Gastroesophageal sphincter (tissue), 4 donors: ENCODE measurements at regions not wholly inside any gene's neighbourhood (a gene's known extent, or its start where the extent isn't known, plus 50 kb on each side); places are given as distances from the start of the nearest gene placed in this dataset.

ENCODE experiments used
- ATAC-seq: fragments of 150-250 bp; one replicate; pipeline ENCODE4 v1.9.1; 2016; ENCODE audit warnings: mild to moderate bottlenecking, moderate library complexity
- H3K27ac ChIP-seq, 4 donors: fragments of 200-600 bp; sonication (generic) in 3 of 4; 1 replicate in 3 of 4; 2 replicates in 1 of 4; pipeline ENCODE4 v1.5.1; 2016 to 2019
- H3K27me3 ChIP-seq: fragments of 200-600 bp; sonication (generic); one replicate; pipeline ENCODE4 v1.5.1; 2019
- H3K36me3 ChIP-seq, 2 donors: fragments of 200-600 bp; sonication (generic); one replicate each; pipeline ENCODE4 v1.5.1; 2019; ENCODE audit warnings: control low read depth in 1 of 2
- H3K4me1 ChIP-seq, 3 donors: fragments of 200-600 bp; sonication (generic); 1 replicate in 2 of 3; 2 replicates in 1 of 3; pipeline ENCODE4 v1.5.1; 2016 to 2019; ENCODE audit warnings: control low read depth in 2 of 3
- H3K4me3 ChIP-seq, 2 donors: fragments of 200-600 bp; sonication (generic); one replicate each; pipeline ENCODE4 v1.5.1; 2019; ENCODE audit warnings: mild to moderate bottlenecking in 1 of 2, moderate library complexity in 1 of 2
- H3K9me3 ChIP-seq, 3 donors: fragments of 200-600 bp; sonication (generic); one replicate each; pipeline ENCODE4 v1.5.1; 2017 to 2019; ENCODE audit warnings: control low read depth in 2 of 3
- EP300 ChIP-seq: sonication (generic); formaldehyde crosslinking; IDR thresholded peaks from one replicate; pipeline ENCODE4 v1.6.1; 2017; ENCODE audit warnings: antibody characterized with exemption, mild to moderate bottlenecking
- POLR2A ChIP-seq, 2 donors: fragments of 450-650 bp; IDR thresholded peaks; one replicate each; pipeline ENCODE4 v1.6.1; 2017; ENCODE audit warnings: antibody characterized with exemption in 2 of 2, mild to moderate bottlenecking in 2 of 2, moderate library complexity in 1 of 2
- POLR2AphosphoS5 ChIP-seq: sonication (generic); formaldehyde crosslinking; IDR thresholded peaks from one replicate; pipeline ENCODE4 v1.6.1; 2017; ENCODE audit warnings: antibody characterized with exemption
- WGBS, 2 donors: methylation state at CpG; one replicate each; pipeline ENCODE4 v1.1.5; 2018; ENCODE audit warnings: low coverage in 1 of 2; 5-methylcytosine and 5-hydroxymethylcytosine counted together
- TF ChIP-seq, protein P1 (sequence below), 4 experiments: fragments of 200-600 bp in 2 of 4; fragments of 450-650 bp in 2 of 4; sonication (generic) in 1 of 4; IDR thresholded peaks; one replicate each; pipeline ENCODE4 v1.5.1; 2017 to 2019; ENCODE audit warnings: antibody characterized with exemption in 4 of 4, mild to moderate bottlenecking in 2 of 4, moderate library complexity in 2 of 4

GRCh38 chr4:123893011-123893981, 496.7 kb downstream of the SPRY1 start:
- ATAC-seq, result peak; percentile 75

DNA sequence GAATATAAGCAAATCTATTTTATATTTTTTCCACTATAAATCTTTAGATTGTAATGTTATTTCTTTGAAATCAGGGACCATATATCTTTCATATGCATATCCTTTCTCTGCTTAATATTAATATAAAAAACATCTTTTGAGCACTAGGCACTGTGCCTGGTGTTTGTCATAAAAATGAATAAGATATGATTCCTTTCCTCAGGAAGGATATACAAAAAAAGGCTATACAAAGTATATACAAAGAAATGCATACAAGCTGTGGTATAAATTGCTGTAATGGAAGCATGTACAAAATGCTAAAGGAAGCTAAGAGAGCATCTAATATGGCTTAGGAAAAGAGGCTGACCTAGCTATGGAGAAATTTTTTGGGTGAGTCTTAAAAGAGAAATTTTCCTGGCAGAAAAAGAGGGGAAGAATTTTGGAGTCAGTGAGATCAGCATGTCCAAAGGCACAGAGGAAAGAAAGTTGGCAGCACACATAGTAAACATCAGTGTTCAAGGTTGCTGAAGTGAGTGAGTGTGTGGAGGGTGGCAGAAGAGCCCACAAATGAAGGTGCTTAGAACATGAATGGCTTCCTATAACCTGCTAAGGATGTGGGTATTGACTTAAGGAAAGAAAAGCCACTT, 500.0 kb downstream of the SPRY1 start:
- TF ChIP-seq, protein P1, sequence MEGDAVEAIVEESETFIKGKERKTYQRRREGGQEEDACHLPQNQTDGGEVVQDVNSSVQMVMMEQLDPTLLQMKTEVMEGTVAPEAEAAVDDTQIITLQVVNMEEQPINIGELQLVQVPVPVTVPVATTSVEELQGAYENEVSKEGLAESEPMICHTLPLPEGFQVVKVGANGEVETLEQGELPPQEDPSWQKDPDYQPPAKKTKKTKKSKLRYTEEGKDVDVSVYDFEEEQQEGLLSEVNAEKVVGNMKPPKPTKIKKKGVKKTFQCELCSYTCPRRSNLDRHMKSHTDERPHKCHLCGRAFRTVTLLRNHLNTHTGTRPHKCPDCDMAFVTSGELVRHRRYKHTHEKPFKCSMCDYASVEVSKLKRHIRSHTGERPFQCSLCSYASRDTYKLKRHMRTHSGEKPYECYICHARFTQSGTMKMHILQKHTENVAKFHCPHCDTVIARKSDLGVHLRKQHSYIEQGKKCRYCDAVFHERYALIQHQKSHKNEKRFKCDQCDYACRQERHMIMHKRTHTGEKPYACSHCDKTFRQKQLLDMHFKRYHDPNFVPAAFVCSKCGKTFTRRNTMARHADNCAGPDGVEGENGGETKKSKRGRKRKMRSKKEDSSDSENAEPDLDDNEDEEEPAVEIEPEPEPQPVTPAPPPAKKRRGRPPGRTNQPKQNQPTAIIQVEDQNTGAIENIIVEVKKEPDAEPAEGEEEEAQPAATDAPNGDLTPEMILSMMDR (IDR thresholded peaks at IDR 0.05), result no peak
- TF ChIP-seq POLR2AphosphoS5 (peak; percentile 50), POLR2A (IDR thresholded peaks at IDR 0.05) (no peak), EP300 (no peak)
- ATAC-seq, result peak; percentile 75
- Histone ChIP-seq H3K9me3 (no peaks in the 10 kb centered on the region), H3K36me3 (no peaks in the 10 kb centered on the region), H3K27ac (peak overlapping the region in 3 of 4 donors; percentile 20 to 22 (median 22)), H3K27me3 (no peaks in the 10 kb centered on the region), H3K4me1 (peaks cover 0 to 23% (median 3%) of the 10 kb centered on the region in 3 donors), H3K4me3 (no peak overlapping the region)

More at GRCh38 chr4:123893011-123893981, 496.7 kb downstream of the SPRY1 start:
- no peak overlapping the region for H3K4me3 ChIP-seq
- peak; percentile 72 for TF ChIP-seq POLR2AphosphoS5
- TF ChIP-seq, protein P1 (IDR thresholded peaks at IDR 0.05), result no peak
- peaks cover 0 to 23% (median 3%) of the 10 kb centered on the region in 3 donors for H3K4me1 ChIP-seq
- H3K36me3 ChIP-seq, result no peaks in the 10 kb centered on the region
- 28 to 51% methylated on average over 9 of the region's 9 CpGs for WGBS, 2 donors
- H3K27ac ChIP-seq, result peak overlapping the region in 3 of 4 donors; percentile 21 to 59 (median 58)
- H3K9me3 ChIP-seq, result no peaks in the 10 kb centered on the region
- H3K27me3 ChIP-seq, result no peaks in the 10 kb centered on the region

DNA sequence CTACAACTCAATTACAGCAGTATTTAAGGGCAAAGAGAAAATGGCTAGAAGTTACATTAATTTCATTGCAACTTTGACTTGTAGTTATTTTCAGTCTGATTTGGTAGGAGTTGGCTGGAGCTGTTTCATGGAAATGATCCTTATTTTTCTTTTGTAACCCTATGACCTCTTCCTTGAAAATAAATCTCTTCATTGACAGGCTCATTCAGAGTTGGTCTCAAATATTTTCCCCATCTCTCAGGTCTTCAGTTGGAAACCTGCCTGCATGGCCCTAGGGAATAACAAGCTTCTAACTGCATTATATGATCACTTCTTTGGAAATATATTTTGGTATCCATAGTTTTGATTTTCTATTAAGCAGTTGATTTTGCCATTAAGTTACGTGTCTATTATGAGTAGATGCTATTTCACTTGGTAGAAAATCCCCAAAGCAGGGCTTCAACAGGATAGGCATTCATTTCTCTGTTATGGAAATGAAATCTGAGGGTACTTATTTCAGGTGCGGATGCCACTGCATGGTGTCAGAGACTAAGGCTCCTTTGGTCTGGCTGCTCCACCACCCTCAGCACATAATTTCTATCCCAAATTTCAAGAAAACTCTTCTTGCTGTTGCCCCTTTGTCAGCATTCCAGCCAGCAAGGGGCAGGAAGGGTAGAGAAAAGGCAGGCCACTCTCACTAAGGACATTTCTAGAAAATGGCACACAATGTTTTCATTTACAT, 502.5 kb downstream of the SPRY1 start:
- TF ChIP-seq EP300 (no peak), POLR2A (IDR thresholded peaks at IDR 0.05) (no peak), POLR2AphosphoS5 (no peak)
- TF ChIP-seq, protein P1 (IDR thresholded peaks at IDR 0.05), result no peak
- H3K4me1 ChIP-seq, result peaks cover 0 to 14% (median 3%) of the 10 kb centered on the region in 3 donors
- 92 to 93% methylated on average over 1 to 2 of the region's 2 CpGs for WGBS, 2 donors
- H3K27me3 ChIP-seq, result no peaks in the 10 kb centered on the region
- no peak overlapping the region for H3K27ac ChIP-seq
- no peaks in the 10 kb centered on the region for H3K9me3 ChIP-seq
- H3K4me3 ChIP-seq, result no peak overlapping the region
- no peaks in the 10 kb centered on the region for H3K36me3 ChIP-seq
- ATAC-seq, result no peak

GRCh38 chr4:123904882-123905281, 508.3 kb downstream of the SPRY1 start:
- H3K4me3 ChIP-seq, result no peak overlapping the region
- ATAC-seq, result no peak
- no peaks in the 10 kb centered on the region for H3K4me1 ChIP-seq
- no peaks in the 10 kb centered on the region for H3K36me3 ChIP-seq
- no peaks in the 10 kb centered on the region for H3K27me3 ChIP-seq
- TF ChIP-seq, protein P1 (IDR thresholded peaks at IDR 0.05), result no peak
- no peak for TF ChIP-seq EP300
- TF ChIP-seq POLR2AphosphoS5, result no peak
- no peak for TF ChIP-seq POLR2A (IDR thresholded peaks at IDR 0.05)
- no peaks in the 10 kb centered on the region for H3K9me3 ChIP-seq
- H3K27ac ChIP-seq, result no peak overlapping the region
- WGBS, 2 donors, result 80% methylated on average over 1 of the region's 1 CpG; no CpG with 5 or more reads in 1 of the 2 donors
